IMR-90 (cell line): ENCODE measurements at regions not wholly inside any gene's neighbourhood (a gene's known extent, or its start where the extent isn't known, plus 50 kb on each side); places are given as distances from the start of the nearest gene placed in this dataset.
A peak's percentile ranks its signal among the peaks of the same experiment; 100 is the strongest.

Experiments used
- ATAC-seq: fragments of 200-7000 bp; cut with Tn5 transposase; 2 replicates; pipeline ENCODE4 v1.9.1; 2020; ENCODE audit warnings: low read depth, mild to moderate bottlenecking, moderate library complexity
- BruUV-seq: library from RNA; stranded (reverse); fragments of 400-500 nt; replicated peaks from 2 replicates; lab custom pipeline; 2021; lab: Mats Ljungman, UMichigan
- CTCF ChIA-PET: fragments of 300-600 bp; formaldehyde crosslinking; extraction: SDS; loops from one replicate; lab custom pipeline; 2021; ENCODE audit warnings: antibody characterized with exemption; lab: Yijun Ruan, JAX
- POLR2A ChIA-PET: fragments of 300-600 bp; sonication (Branson Sonifier 250); formaldehyde crosslinking; loops from one replicate; lab custom pipeline; 2022; ENCODE audit warnings: antibody characterized with exemption; ENCODE audit not compliant: unreplicated experiment; lab: Charles Lee
- DNase-seq: peaks from one replicate; pipeline ENCODE4 v3.0.0; 2013
- H2AFZ ChIP-seq: replicated peaks from 2 replicates; pipeline ENCODE3; 2013; ENCODE audit warnings: low read length, mild to moderate bottlenecking; ENCODE audit not compliant: poor library complexity
- H2AK5ac ChIP-seq: 2 replicates; pipeline ENCODE4 v1.6.1; 2013; ENCODE audit warnings: low read depth, low read length, inconsistent platforms
- H2AK9ac ChIP-seq: replicated peaks from 2 replicates; pipeline ENCODE3; 2013; ENCODE audit warnings: mild to moderate bottlenecking, low read depth, low read length, moderate library complexity; ENCODE audit not compliant: poor library complexity
- H2BK120ac ChIP-seq: 2 replicates; pipeline ENCODE4 v1.6.1; 2013; ENCODE audit warnings: low read depth, low read length, inconsistent platforms
- H2BK15ac ChIP-seq: 3 replicates; pipeline ENCODE4 v1.6.1; 2013; ENCODE audit warnings: low read depth, low read length, inconsistent platforms
- H2BK20ac ChIP-seq: 2 replicates; pipeline ENCODE4 v1.6.1; 2013; ENCODE audit warnings: low read depth, mild to moderate bottlenecking, inconsistent platforms, low read length, moderate library complexity
- H2BK5ac ChIP-seq: 2 replicates; pipeline ENCODE4 v1.6.1; 2013; ENCODE audit warnings: mild to moderate bottlenecking, low read depth, low read length, inconsistent platforms; ENCODE audit not compliant: poor library complexity, severe bottlenecking
- H3K14ac ChIP-seq: replicated peaks from 2 replicates; pipeline ENCODE4 v1.6.1; 2013; ENCODE audit warnings: low read depth, low read length, inconsistent platforms
- H3K18ac ChIP-seq: 2 replicates; pipeline ENCODE4 v1.6.1; 2013; ENCODE audit warnings: low read depth, low read length, control low read depth
- H3K23ac ChIP-seq: 2 replicates; pipeline ENCODE4 v1.6.1; 2013; ENCODE audit warnings: low read depth, low read length, inconsistent platforms
- H3K27ac ChIP-seq: 2 replicates; pipeline ENCODE4 v1.5.1; 2013; ENCODE audit warnings: mild to moderate bottlenecking, control low read depth, low read length; ENCODE audit not compliant: insufficient read depth
- H3K27me3 ChIP-seq: 2 replicates; pipeline ENCODE4 v1.6.1; 2013; ENCODE audit warnings: low read length; ENCODE audit not compliant: control insufficient read depth, insufficient read depth
- H3K36me3 ChIP-seq: 2 replicates; pipeline ENCODE4 v1.6.1; 2013; ENCODE audit warnings: low read length, mixed read lengths; ENCODE audit not compliant: control insufficient read depth, insufficient read depth
- H3K4ac ChIP-seq: 2 replicates; pipeline ENCODE4 v1.6.1; 2013; ENCODE audit warnings: low read depth, low read length, inconsistent platforms
- H3K4me1 ChIP-seq: 2 replicates; pipeline ENCODE4 v1.6.1; 2013; ENCODE audit warnings: low read length, mixed read lengths; ENCODE audit not compliant: control insufficient read depth, insufficient read depth
- H3K4me2 ChIP-seq: 2 replicates; pipeline ENCODE4 v1.6.1; 2013; ENCODE audit warnings: low read depth, mild to moderate bottlenecking, control low read depth, low read length, moderate library complexity
- H3K4me3 ChIP-seq: 2 replicates; pipeline ENCODE4 v1.5.1; 2013; ENCODE audit warnings: low read depth, mild to moderate bottlenecking, control low read depth, low read length, moderate library complexity; ENCODE audit not compliant: insufficient read depth
- H3K56ac ChIP-seq: 2 replicates; pipeline ENCODE4 v1.6.1; 2013; ENCODE audit warnings: low read length, inconsistent platforms; ENCODE audit not compliant: insufficient read depth; ENCODE audit errors: extremely low read depth
- H3K79me1 ChIP-seq, 2 experiments: 2 replicates each; pipeline ENCODE4 v1.6.1; 2013; ENCODE audit warnings: low read length in 2 of 2, inconsistent platforms in 1 of 2, low read depth in 1 of 2
- H3K9ac ChIP-seq: 2 replicates; pipeline ENCODE4 v1.6.1; 2013; ENCODE audit warnings: low read depth, low read length, control low read depth
- H3K9me1 ChIP-seq: 2 replicates; pipeline ENCODE4 v1.6.1; 2013; ENCODE audit warnings: low read length, inconsistent platforms; ENCODE audit not compliant: insufficient read depth
- H3K9me3 ChIP-seq: 2 replicates; pipeline ENCODE4 v1.6.1; 2013; ENCODE audit warnings: low read length; ENCODE audit not compliant: control insufficient read depth, insufficient read depth
- H4K20me1 ChIP-seq: 2 replicates; pipeline ENCODE4 v1.6.1; 2013; ENCODE audit warnings: low read length, inconsistent platforms; ENCODE audit not compliant: insufficient read depth
- H4K5ac ChIP-seq: 2 replicates; pipeline ENCODE4 v1.6.1; 2013; ENCODE audit warnings: mild to moderate bottlenecking, low read depth, low read length, control low read depth
- H4K8ac ChIP-seq, 2 experiments: 2 replicates each; pipeline ENCODE4 v1.6.1; 2013; ENCODE audit warnings: low read depth in 2 of 2, low read length in 2 of 2, control low read depth in 1 of 2, inconsistent platforms in 1 of 2
- H4K91ac ChIP-seq: 2 replicates; pipeline ENCODE4 v1.6.1; 2013; ENCODE audit warnings: low read depth, low read length, inconsistent platforms; ENCODE audit not compliant: insufficient read depth
- CEBPB ChIP-seq: IDR thresholded peaks from 2 replicates; pipeline ENCODE4 v1.6.1; 2012; ENCODE audit warnings: low read depth, low read length, improper control_type of control experiment
- ELK1 ChIP-seq: fragments of 150-350 bp; IDR thresholded peaks from 2 replicates; pipeline ENCODE4 v1.6.1; 2016; ENCODE audit warnings: low read depth, mild to moderate bottlenecking, low read length, moderate library complexity, borderline replicate concordance
- FOS ChIP-seq: fragments of 150-350 bp; IDR thresholded peaks from 2 replicates; pipeline ENCODE4 v1.6.1; 2016; ENCODE audit warnings: low read depth, low read length
- MAFK ChIP-seq: IDR thresholded peaks from 2 replicates; pipeline ENCODE4 v1.6.1; 2012; ENCODE audit warnings: low read depth, low read length, improper control_type of control experiment
- MXI1 ChIP-seq: IDR thresholded peaks from 2 replicates; pipeline ENCODE4 v1.6.1; 2012; ENCODE audit warnings: low read depth, mild to moderate bottlenecking, low read length, moderate library complexity, borderline replicate concordance
- RAD21 ChIP-seq: IDR thresholded peaks from 2 replicates; pipeline ENCODE4 v1.6.1; 2012; ENCODE audit warnings: low read length, improper control_type of control experiment
- WGBS, 2 experiments: methylation state at CpG; one replicate each; pipeline versions ENCODE4 v1.1.5 to v1.1.7; 2013; ENCODE audit warnings: missing lambda C conversion rate in 2 of 2; ENCODE audit not compliant: insufficient read length in 1 of 2; ENCODE audit errors: extremely low coverage in 2 of 2; 5-methylcytosine and 5-hydroxymethylcytosine counted together
- dilution Hi-C: fragments of 300-500 bp; cut with HindIII; formaldehyde crosslinking; loops from one replicate; pipeline ENCODE4 v1.14.3; 2018; ENCODE audit warnings: low sequenced_read_pairs; ENCODE audit not compliant: unreplicated experiment
- in situ Hi-C: fragments of 300-500 bp; cut with MboI; formaldehyde crosslinking; loops from 3 replicates; pipeline ENCODE4 v1.14.3; 2019; ENCODE audit warnings: low sequenced_read_pairs, inconsistent platforms, mixed read lengths
- intact Hi-C: fragments of 100-400 bp; cut with micrococcal nuclease; formaldehyde crosslinking; loops from 2 replicates; pipeline ENCODE4 v1.10.0; 2022

- Histone ChIP-seq H3K56ac (no peak overlapping the region), H4K20me1 (no peaks in the 10 kb centered on the region), H3K79me1 (peaks cover 3 to 22% of the 10 kb centered on the region in 2 experiments; a peak in 3 of 4 replicates), H3K9ac (no peak overlapping the region), H4K8ac (no peak overlapping the region), H3K14ac (0 out of 2 replicates have a peak overlapping the region, but pooled peaks have one; percentile 14), H3K36me3 (peaks cover 18% of the 10 kb centered on the region), H3K4ac (no peak overlapping the region), H3K18ac (no peak overlapping the region), H2AK9ac (peak overlapping the region; percentile 37), H2BK20ac (no peak overlapping the region), H4K5ac (no peak overlapping the region), H3K4me2 (no peak overlapping the region), H2AFZ (no peak overlapping the region), H3K4me3 (no peak overlapping the region), H3K9me1 (peaks cover 7% of the 10 kb centered on the region; the same call in 1 of the 2 replicates), H3K23ac (no peak overlapping the region), H4K91ac (no peak overlapping the region), H3K27ac (no peak overlapping the region), H2BK5ac (no peak overlapping the region), H2AK5ac (no peak overlapping the region), H3K4me1 (no peaks in the 10 kb centered on the region; the same call in 1 of the 2 replicates), H3K27me3 (no peaks in the 10 kb centered on the region), H3K9me3 (no peaks in the 10 kb centered on the region), H2BK15ac (no peak overlapping the region), H2BK120ac (no peak overlapping the region)
- in situ Hi-C loops = no loop called here
- no peak for DNase-seq
- dilution Hi-C loops = no loop called here
- 60% methylated on average over 1 of the region's 2 CpGs; no CpG with 5 or more reads in 1 of the 2 experiments for WGBS, 2 experiments
- TF ChIP-seq FOS (no peak), CEBPB (no peak), RAD21 (no peak), MXI1 (no peak), MAFK (no peak), ELK1 (no peak)
- BruUV-seq = no TSS peak
- ChIA-PET POLR2A (no interaction called here), CTCF (no interaction called here)
- intact Hi-C loops = no loop called here
- ATAC-seq = no peak
Observed at GRCh38 chr1:198846556-198846955, 207.7 kb downstream of the PTPRC start.
